ENCODE measurements at regions not wholly inside any gene's neighbourhood (a gene's known extent, or its start where the extent isn't known, plus 50 kb on each side); places are given as distances from the start of the nearest gene placed in this dataset.

- no peak for DNase-seq (ENCODE audit: low spot score)
Measured at GRCh38 chr20:63087236-63087871, 80.6 kb upstream of the BHLHE23 start.

DNA sequence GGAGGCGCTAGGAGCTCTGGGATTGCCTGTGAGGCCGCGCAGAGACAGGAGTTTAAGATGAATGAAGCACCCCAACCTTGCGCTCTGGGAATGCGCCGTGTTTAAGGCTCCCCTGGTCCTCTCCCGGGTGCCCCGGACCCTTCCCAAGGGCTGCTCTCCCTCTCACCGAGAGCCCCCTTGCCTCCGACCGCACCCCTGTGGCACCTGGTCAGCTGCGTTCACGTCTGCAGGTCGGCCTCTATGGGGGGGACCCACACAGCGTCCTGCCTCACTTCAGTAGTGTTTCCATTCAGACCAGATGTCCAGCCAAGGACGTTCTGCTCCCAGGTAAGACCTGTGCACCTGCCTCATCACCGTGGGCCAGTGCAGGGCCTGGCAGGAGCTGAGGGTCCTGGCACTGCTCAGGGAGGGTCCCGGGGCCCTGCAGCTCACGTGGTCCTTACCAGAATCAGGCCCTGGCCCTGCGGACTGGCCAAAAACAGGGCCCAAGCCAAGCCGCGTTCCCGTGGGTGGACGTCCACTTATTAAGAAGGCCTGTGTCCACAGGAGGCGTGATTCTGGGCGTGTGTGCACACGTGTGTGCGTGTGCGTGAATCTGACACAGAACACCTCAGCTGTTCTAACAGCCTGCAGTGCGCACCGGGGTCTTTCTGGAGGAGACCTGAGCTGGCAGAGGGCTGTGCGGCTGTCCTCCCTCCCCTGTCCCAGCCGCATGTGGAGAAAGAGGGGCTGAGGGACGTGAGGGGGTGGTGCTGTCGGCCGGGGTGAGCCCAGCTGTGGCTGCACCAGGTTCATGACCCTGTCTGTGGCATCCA lies 79.9 kb upstream of the BHLHE23 start:
- no peak for DNase-seq (ENCODE audit: low spot score)

- DNase-seq (ENCODE audit: low spot score), result no peak
Measured at GRCh38 chr20:63085151-63085861, 78.5 kb upstream of the BHLHE23 start.

DNA sequence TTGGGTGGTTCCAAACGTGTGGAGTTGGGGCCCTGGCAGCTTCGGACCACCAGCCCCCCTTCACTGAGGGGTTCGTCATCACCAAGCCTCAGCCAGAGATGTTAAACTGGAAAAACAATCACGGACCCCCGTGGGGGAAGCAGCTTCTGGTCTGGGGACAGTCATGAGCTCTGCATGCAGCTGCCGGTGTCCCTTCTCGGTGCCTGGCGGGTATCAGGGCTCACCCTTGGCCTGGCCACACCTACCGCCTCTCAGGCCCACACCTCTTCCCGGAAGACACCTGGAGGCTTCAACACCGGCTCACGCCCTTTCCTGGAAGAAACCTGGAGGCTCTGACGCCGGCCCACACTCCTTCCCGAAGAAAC lies 77.8 kb upstream of the BHLHE23 start:
- DNase-seq (ENCODE audit: low spot score), result no peak

DNA sequence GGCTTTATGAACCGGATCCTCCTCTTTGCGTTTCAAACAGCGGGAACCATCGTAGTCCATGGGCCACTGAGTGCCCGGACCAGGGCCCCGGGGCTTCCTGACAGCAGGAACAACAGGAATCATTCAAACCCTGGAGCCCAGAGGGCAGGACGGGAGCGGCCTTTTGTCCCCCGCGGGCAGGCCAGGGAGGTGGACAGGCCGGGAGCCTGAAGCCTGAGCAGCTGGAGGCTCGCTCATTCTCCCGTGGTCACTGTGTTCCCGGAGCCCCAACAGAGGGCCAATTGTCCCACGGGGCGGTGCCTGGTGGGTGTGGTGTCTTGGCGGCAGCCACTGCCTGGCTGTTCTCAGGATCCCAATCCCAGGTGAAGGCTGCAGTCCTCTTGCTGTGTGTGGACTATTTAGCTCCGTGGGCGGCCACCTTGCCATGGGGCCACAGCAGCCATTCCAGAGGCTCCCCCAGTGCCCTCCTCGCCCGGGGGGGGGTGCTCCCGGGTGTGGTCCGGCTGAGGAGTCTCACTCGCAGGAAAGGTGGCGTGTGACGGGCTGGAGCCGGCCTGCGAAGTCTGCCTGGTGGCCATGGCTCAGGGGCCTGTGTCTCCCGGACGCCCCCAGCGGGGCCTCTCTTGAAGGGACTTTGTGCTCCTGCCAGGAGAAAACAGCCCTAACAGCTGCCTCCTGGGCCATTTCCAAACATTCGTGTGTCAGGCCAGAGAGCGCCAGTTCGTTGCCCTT lies 77.2 kb upstream of the BHLHE23 start:
- no peak for DNase-seq (ENCODE audit: low spot score)

DNA sequence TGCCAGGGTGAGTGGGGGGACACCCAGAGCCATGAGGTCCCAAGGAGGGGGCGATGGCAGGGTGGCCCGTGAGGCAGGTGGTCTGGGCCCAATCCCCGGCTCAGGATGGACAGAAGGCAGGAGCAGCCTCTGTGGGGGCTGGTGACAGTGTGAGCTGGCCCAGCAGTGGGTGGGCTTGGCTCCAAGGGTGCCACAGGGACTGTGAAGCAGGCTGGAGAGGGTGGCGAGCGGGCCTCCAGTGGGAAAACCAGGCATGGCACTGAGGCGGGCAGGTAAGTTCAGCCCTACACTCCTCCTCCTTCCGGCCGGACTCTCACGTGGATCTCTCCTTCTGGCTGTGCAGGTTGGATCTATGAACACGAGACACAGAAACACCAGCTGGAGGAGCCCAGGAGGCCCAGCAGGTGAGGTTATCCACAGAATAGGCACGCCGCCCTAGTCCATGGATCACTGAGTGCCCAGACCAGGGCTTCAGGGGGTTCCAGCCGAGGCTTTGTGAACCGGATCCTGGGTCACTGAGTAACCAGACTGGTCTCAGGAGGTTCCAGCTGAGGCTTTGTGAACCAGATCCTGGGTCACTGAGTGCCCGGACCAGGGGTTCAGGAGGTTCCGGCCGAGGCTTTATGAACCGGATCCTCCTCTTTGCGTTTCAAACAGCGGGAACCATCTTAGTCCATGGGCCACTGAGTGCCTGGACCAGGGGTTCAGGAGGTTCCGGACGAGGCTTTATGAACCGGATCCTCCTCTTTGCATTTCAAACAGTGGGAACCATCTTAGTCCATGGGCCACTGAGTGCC lies 76.4 kb upstream of the BHLHE23 start:
- DNase-seq (ENCODE audit: low spot score), result no peak

GRCh38 chr20:63082308-63082938 lies 75.7 kb upstream of the BHLHE23 start:
- no peak for DNase-seq (ENCODE audit: low spot score)

DNA sequence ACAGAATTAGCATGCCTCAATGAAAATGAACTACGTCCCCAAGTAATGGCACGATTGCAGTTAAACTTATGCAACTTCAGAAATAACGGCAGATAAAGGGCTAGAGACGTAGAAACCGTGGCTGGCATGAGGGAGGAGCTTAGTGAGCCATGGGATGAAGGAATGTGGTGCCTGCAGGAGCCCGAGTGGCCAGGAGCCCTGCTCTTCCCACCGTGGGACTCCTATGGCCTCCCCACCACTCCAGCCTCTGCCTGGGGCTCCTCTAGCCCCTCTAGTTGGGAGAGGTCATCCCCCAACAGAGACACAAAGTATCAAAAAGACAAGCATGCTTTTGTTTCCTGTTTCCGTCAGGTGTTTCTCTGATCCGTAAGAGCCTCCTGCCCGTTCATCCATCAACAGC lies 75.1 kb upstream of the BHLHE23 start:
- no peak for DNase-seq (ENCODE audit: low spot score)

- DNase-seq (ENCODE audit: low spot score), result no peak
Measured at GRCh38 chr20:63081351-63081750, 74.6 kb upstream of the BHLHE23 start.

GRCh38 chr20:63080811-63081210 lies 74.0 kb upstream of the BHLHE23 start:
- DNase-seq (ENCODE audit: low spot score), result no peak

DNA sequence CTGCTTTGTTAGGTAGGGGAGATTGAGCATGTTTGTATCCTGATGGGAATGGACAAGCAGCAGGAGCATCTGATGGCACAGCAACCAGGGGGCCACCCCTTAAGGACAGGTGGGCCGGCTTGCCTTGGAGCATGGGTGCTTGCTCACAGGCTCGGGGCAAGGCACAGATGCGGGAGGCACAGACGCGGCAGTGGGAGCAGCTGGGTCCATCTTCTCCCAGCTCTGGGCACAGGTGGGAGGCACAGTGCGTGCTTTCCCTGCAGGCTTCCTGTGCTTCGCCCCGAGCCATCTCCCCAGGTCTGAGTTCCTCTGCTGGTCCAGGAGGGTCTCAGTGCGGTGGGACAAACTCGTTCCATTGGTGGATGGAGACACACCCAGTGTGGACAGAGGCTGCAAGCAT lies 73.6 kb upstream of the BHLHE23 start:
- no peak for DNase-seq (ENCODE audit: low spot score)

DNA sequence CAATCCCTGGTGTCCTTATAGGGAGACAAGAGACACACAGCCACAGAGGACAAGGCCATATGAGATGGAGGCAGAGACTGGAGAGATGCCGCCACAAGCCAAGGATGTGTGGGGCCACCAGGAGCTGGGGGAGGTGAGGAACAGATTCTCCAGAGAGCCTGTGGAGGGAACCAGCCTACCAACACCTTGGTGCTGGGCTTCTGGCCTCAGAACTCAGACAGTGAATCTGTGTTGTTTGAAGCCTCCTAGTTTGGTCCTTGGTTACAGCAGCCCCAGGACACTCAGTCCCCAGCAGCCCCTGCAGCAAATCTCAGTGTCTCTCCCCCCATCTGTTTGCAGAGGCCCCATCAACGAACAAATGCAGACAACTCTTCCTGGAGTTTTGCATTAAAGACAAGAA lies 73.2 kb upstream of the BHLHE23 start:
- DNase-seq (ENCODE audit: low spot score), result no peak

- DNase-seq (ENCODE audit: low spot score), result no peak
Measured at GRCh38 chr20:63077705-63078104, 70.9 kb upstream of the BHLHE23 start.

GRCh38 chr20:63076421-63076820 lies 69.7 kb upstream of the BHLHE23 start:
- DNase-seq (ENCODE audit: low spot score), result no peak

DNA sequence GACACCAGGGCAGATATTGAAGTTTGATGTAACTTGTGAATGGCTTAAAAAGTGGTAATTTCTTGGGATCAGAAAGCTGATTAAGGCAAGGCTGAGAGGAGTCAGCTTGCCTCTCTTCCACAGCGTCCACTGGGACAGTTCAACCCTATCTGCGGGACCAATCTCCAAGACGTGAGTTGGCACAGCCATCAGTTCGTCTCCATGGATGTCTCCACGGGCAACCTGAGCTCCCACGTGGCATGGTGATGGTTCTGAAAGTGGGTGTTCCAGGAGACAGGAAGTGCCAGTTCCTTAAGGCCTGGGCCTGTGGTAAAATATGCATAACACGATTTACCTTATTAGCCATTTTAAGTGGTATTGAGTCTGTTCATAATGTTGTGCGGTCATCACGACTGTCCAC lies 67.9 kb upstream of the BHLHE23 start:
- no peak for DNase-seq (ENCODE audit: low spot score)

GRCh38 chr20:63074182-63074581 lies 67.4 kb upstream of the BHLHE23 start:
- DNase-seq (ENCODE audit: low spot score), result no peak

DNA sequence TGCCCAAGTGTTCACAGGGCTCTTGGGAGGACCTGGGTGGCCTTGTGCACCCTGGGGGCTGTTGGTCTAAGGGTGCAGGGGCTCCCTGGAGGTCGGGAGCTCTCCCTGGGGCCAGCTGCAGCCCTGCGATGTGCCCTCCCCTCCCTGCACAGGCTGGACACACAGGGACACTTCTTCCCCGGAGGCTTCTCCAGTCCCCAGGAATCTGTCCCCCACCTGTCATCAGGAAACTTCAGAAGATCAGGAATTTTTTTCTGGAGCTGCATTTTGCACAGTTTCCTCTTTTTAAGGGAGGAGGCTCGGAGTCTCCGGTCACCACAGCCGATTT lies 66.9 kb upstream of the BHLHE23 start:
- no peak for DNase-seq (ENCODE audit: low spot score)

GRCh38 chr20:63072991-63073737 lies 66.4 kb upstream of the BHLHE23 start:
- DNase-seq (ENCODE audit: low spot score), result no peak

GRCh38 chr20:63072231-63072791 lies 65.5 kb upstream of the BHLHE23 start:
- DNase-seq (ENCODE audit: low spot score), result no peak

Measured in SK-N-DZ (cell line).